HT-29 (cell line): ENCODE measurements at regions not wholly inside any gene's neighbourhood (a gene's known extent, or its start where the extent isn't known, plus 50 kb on each side); places are given as distances from the start of the nearest gene placed in this dataset.
"Not testable (repeated sequence)": the region's sequence is repeated elsewhere in the genome, so short reads cannot be mapped to it uniquely, and the experiment has no call there.

Source experiments
- DNase-seq: peaks from one replicate; pipeline ENCODE4 v3.0.0-alpha.2; 2015; ENCODE audit warnings: low spot score

DNA sequence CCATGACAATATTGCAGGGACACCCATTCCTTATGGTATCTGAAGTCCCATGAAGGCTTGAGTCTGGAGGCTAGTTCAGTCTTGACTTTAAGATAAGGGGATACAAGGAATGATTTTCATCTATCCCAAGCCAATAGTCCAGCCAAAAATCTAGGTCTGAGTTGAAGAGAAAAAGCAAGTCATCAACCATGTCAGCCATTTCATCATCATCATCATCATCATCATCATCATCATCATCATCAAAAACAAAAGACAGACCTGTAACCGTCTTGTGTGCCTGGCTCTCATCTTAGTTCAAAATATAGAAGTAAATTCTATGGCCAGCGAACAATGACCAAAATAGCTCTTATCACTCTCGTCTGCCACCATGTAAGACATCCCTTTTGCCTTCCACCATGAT, 59.5 kb upstream of the FAM90A26 start:
- not testable (repeated sequence) for DNase-seq

- DNase-seq: not testable (repeated sequence)
These were observed 67.1 kb upstream of the FAM90A26 start for GRCh38 chr4:9103148-9103524.

- DNase-seq: peak; percentile 74
These were observed 67.6 kb upstream of the FAM90A26 start for GRCh38 chr4:9102471-9103147.

DNA sequence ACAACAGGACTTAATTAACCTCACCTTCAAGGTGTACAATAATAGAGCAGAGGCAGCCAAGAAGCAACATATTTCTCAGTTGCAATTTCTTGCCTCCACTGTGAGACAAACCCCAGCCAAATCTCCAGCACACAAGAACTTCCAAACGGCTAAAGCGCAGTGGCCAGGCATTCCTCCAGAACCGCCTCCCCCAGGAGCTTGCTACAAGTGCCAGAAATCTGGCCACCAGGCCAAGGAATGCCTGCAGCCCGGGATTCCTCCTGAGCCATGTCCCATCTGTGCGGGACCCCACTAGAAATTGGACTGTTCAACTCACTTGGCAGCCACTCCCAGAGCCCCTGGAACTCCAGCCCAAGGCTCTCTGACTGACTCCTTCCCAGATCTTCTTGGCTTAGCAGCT, 73.9 kb upstream of the FAM90A26 start:
- DNase-seq: not testable (repeated sequence)

DNA sequence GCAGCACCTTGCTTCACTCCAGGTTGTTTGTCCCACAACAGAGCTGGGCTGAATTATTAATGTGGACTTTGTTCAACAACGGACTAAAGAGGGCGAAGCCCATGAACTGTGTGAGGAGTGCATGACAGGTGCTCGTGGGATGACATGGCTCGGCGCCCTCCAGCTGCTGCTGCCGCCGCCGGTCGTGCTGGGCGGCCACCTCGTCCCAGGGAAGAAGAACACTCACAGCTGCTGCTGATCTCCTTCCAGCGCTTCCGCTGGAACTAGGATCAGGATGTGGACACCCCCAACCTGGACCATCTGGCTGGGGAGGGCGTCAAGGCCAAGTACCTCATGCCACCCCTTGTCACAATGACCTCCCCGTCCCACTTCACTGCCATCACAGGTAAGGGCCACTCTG, 91.4 kb upstream of the FAM90A26 start:
- DNase-seq: not testable (repeated sequence)

- DNase-seq: not testable (repeated sequence)
These were observed 93.2 kb upstream of the FAM90A26 start for GRCh38 chr4:9076974-9077373.

- not testable (repeated sequence) for DNase-seq
These were observed 93.7 kb upstream of the FAM90A26 start for GRCh38 chr4:9076486-9076885.

GRCh38 chr4:9073371-9073770, 96.8 kb upstream of the FAM90A26 start:
- not testable (repeated sequence) for DNase-seq

DNA sequence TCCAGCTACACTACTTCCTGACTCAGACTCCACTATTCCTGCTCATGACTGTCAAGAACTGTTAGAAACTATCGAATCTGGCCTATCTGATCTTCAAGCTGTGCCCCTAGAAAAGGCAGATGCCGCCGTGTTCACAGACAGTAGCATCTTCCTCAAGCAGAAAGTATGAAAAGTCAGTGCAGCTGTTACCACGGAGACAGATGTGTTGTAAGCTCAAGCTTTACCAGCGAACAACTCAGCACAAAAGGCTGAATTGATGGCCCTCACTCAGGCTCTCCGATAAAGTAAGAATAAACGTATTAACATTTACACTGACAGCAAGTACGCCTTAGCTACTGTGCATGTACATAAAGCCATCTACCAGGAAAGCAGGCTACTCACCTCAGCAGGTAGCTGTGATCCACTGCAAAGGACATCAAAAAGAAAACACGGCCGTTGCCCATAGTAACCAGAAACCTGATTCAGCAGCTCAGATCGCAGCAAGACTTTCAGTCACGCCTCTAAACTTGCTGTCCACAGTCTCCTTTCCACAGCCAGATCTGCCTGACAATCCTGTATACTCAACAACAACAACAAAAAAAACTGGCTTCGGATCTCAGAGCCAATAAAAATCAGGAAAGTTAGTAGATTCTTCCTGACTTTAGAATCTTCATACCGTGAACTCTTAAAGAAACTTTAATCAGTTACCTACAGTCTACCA, 97.5 kb upstream of the FAM90A26 start:
- peak; percentile 5 for DNase-seq

DNA sequence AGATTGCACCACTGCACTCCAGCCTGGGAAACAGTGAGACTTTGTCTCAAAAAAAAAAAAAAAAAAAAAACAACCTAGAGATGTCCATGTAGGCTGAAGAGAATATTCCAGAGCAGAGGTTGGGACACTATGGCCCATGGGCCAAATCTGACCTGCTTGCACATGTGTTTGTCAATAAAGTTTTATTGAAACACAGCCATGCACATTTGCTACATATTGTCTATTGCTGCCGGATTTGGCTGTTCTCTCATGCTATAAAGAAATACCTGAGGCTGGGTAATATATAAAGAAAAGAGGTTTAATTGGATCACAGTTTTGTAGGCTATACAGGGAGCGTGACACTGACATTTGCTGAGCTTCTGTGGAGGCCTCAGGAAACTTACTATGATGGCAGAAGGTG, 102.3 kb upstream of the FAM90A26 start:
- not testable (repeated sequence) for DNase-seq

- not testable (repeated sequence) for DNase-seq
These were observed 106.6 kb upstream of the FAM90A26 start for GRCh38 chr4:9063612-9064011.

GRCh38 chr4:9024866-9025265, 145.3 kb upstream of the FAM90A26 start:
- not testable (repeated sequence) for DNase-seq

- DNase-seq: not testable (repeated sequence)
These were observed 138.2 kb upstream of the HMX1 start for GRCh38 chr4:9009792-9010191.

DNA sequence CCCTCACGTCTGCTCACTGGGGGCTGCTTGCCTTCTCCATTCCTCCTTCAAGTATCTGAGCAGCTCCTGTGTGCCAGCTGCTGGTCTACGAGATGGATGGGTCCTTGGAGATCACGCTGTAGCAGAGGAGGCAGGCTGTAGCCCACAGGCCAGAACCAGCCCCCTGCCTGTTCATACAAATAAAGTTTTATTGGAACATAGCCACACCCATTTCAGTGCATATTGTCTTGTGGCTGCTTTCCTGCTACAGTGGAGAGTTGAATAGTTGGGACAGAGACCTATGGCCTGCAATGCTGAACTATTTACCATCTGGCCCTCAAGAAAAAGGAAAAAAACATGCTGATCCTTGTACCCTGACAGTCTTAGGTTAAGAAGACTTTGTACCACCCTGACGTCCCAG, 136.8 kb upstream of the HMX1 start:
- not testable (repeated sequence) for DNase-seq

DNA sequence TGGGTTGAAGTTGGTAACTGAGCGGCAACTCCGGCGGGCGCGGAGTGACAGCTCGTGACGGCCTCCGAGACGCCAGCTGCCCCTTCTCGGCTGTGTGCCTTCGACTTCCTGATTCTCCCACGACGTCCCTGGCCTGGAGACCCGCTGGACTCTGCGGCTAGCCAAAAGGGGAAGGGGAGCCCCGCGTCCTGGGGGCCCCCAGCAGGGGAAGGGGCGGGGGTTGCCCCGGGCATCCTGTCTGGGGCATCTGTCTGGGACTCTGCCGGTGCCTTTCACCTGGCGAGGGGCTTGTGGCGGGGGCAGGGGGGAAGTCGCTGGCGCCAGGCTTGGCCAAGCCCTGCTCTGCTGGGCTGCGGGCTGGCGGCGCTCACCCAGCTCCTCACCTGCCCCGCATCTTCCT, 129.5 kb upstream of the HMX1 start:
- not testable (repeated sequence) for DNase-seq

DNA sequence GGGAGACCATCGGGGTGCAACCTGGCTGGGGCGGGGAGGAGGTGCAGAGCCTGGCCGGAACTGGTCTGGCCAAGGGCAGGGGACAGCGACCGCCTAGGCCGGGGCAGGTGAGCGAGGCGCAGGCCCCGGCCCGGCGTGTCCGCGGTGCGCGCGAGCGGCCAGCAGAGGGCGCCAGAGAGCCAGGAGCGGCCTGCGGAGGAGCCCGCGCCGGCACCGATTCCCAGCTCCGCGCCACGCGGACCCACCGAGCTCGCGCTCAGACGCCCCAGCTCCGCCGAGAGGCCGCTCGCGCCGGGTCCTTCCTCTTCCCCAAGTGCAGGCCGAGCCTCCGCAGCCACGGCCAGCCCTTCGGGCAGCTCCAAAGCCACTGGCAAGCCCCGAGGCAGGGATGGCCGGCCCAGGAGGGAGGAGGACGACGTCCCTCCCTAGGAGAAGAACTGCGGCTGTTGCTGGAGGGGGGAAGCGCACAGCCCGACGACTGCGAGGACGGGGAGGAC, 128.9 kb upstream of the HMX1 start:
- peak; percentile 32 for DNase-seq

- not testable (repeated sequence) for DNase-seq
These were observed 121.3 kb upstream of the HMX1 start for GRCh38 chr4:8992981-8993380.

GRCh38 chr4:8991449-8991848, 119.8 kb upstream of the HMX1 start:
- DNase-seq: not testable (repeated sequence)

- DNase-seq: not testable (repeated sequence)
These were observed 118.7 kb upstream of the HMX1 start for GRCh38 chr4:8990341-8990740.

- not testable (repeated sequence) for DNase-seq
These were observed 114.1 kb upstream of the HMX1 start for GRCh38 chr4:8985786-8986185.

GRCh38 chr4:8984641-8985040, 113.0 kb upstream of the HMX1 start:
- DNase-seq: not testable (repeated sequence)

DNA sequence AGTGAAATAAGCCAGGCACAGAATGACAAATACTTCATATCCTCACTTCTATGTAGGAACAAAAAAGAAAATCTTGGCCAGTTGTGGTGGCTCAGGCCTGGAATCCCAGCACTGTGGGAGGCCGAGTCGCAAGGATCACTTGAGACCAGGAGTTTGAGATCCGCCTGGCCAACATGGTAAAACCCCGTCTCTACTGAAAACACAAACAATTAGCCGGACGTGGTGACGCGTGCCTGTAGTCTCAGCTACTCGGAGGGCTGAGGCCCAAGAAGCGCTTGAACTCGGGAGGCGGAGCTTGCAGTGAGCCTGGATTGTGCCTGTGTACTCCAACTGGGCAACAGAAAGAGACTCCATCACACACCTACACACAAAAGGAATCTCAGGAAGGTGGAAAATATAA, 112.3 kb upstream of the HMX1 start:
- DNase-seq: not testable (repeated sequence)
